Heart right ventricle (tissue), 16 donors: ENCODE measurements at regions not wholly inside any gene's neighbourhood (a gene's known extent, or its start where the extent isn't known, plus 50 kb on each side); places are given as distances from the start of the nearest gene placed in this dataset.

Experiments used
- ATAC-seq, 8 donors: fragments of 200-7000 bp; cut with Tn5 transposase; one replicate each; pipeline ENCODE4 v1.9.1; 2020; ENCODE audit warnings: mild to moderate bottlenecking in 8 of 8, moderate library complexity in 8 of 8, moderate number of reproducible peaks in 1 of 8
- DNase-seq, 2 donors: peaks; one replicate each; pipeline ENCODE4 v3.0.0-alpha.2; 2020
- H3K27ac ChIP-seq, 10 donors: fragments of 200-600 bp; sonication (generic) in 2 of 10; one replicate each; pipeline versions ENCODE4 v1.5.0 to v1.8.0; 2020 to 2022; ENCODE audit warnings: mild to moderate bottlenecking in 3 of 10
- H3K27me3 ChIP-seq, 7 donors: fragments of 200-600 bp; one replicate each; pipeline ENCODE4 v1.8.0; 2021 to 2022; ENCODE audit warnings: mild to moderate bottlenecking in 2 of 7
- H3K36me3 ChIP-seq, 9 donors: fragments of 200-600 bp; sonication (generic) in 1 of 9; one replicate each; pipeline versions ENCODE4 v1.5.0 to v1.8.0; 2020 to 2022; ENCODE audit warnings: mild to moderate bottlenecking in 2 of 9
- H3K4me1 ChIP-seq, 9 donors: fragments of 200-600 bp; sonication (generic) in 1 of 9; one replicate each; pipeline versions ENCODE4 v1.5.0 to v1.8.0; 2020 to 2022; ENCODE audit warnings: mild to moderate bottlenecking in 4 of 9
- H3K4me3 ChIP-seq, 10 donors: fragments of 200-600 bp; sonication (generic) in 2 of 10; one replicate each; pipeline versions ENCODE4 v1.5.0 to v1.8.0; 2020 to 2022; ENCODE audit warnings: mild to moderate bottlenecking in 7 of 10, moderate library complexity in 2 of 10
- H3K9me3 ChIP-seq, 11 donors: fragments of 200-600 bp in 10 of 11; sonication (generic) in 2 of 11; one replicate each; pipeline versions ENCODE4 v1.5.0 to v1.8.0; 2013 to 2022; ENCODE audit warnings: mild to moderate bottlenecking in 2 of 11, control low read depth in 1 of 11, moderate library complexity in 1 of 11
- CTCF ChIP-seq, 9 donors: fragments of 200-600 bp; sonication (generic) in 2 of 9; IDR thresholded peaks; one replicate each; pipeline versions ENCODE4 v1.5.0 to v1.8.0; 2021 to 2022; ENCODE audit warnings: antibody characterized with exemption in 9 of 9, mild to moderate bottlenecking in 5 of 9, moderate library complexity in 1 of 9
- WGBS, 2 donors: extraction: QIAGEN DNeasy Blood & Tissue Kit; methylation state at CpG; one replicate each; pipeline ENCODE4 v1.1.7; 2013; ENCODE audit warnings: inconsistent platforms in 1 of 2; 5-methylcytosine and 5-hydroxymethylcytosine counted together
- intact Hi-C, 10 donors: fragments of 100-400 bp; cut with DNase I; formaldehyde crosslinking; loops; one replicate each; pipeline versions ENCODE4 v1.11.1 to v1.14.2; 2022
- donor health status: Arrhythmogenic right ventricular cardiomyopathy.
- donor health status: ischemic (EF 13 %, LVEDD 7.1; RV severe dilation, severe dysfunction).
- donor health status: healthy with polysubstance abuse.
- donor health status: DM: no; HTN: yes; CAD: no.
- donor health status: DM: no; HTN: no; CAD: no.
- donor health status: ischemic (EF 25% LVEDD 6.9; RV normal size, moderate dysfunction).
- donor health status: ischemic (EF 25% LVEDD 5.7; RV mildly dilated, moderate dysfunction).
- donor health status: healthy.
- donor health status: DM: yes; HTN: yes; CAD: no.
- donor health status: Ischemic cardiomyopathy.
- donor health status: ischemic (EF 35%, LVEDD 5.7; RV mildly dilated, moderate dysfunction).
- donor health status: nonischemic (EF 11% LVEDD 7.7; RV severe dilation, severe dysfunction).
- donor health status: DM: yes; HTN: yes; CAD: no.
- donor health status: PGD.
- donor health status: ischemic (EF 29% LVEDD 5.4; RV normal size, mild dysfunction).
- donor health status: nonischemic (EF 23%, LVEDD 6.1; RV moderate dilation, normal function).

GRCh38 chr12:30845676-30846075, 80.9 kb upstream of the TSPAN11 start:
- no peaks in the 10 kb centered on the region for H3K4me1 ChIP-seq
- no peak overlapping the region for H3K27ac ChIP-seq
- 74 to 80% methylated on average over 5 of the region's 5 CpGs for WGBS, 2 donors
- ATAC-seq (no peak), DNase-seq (no peak)
- no peak overlapping the region for H3K4me3 ChIP-seq
- TF ChIP-seq CTCF (IDR thresholded peaks at IDR 0.05): no peak
- peaks cover 0 to 5% (median 0%) of the 10 kb centered on the region in 7 donors for H3K27me3 ChIP-seq
- no peaks in the 10 kb centered on the region for H3K36me3 ChIP-seq
- no peaks in the 10 kb centered on the region for H3K9me3 ChIP-seq
- intact Hi-C loops: loop anchor here in 6 of 10 donors (5.0 to 10.0 kb wide), 7 partner anchors 142 to 429 kb away; no protein-coding TSS in a partner anchor

- peaks cover 0 to 12% (median 0%) of the 10 kb centered on the region in 7 donors for H3K27me3 ChIP-seq
- H3K36me3 ChIP-seq: no peaks in the 10 kb centered on the region
- no peak for DNase-seq
- H3K4me1 ChIP-seq: no peaks in the 10 kb centered on the region
- H3K4me3 ChIP-seq: no peak overlapping the region
- intact Hi-C loops: loop anchor here in 4 of 10 donors (10.0 kb wide), 5 partner anchors 212 to 432 kb away; no protein-coding TSS in a partner anchor
- no peaks in the 10 kb centered on the region for H3K9me3 ChIP-seq
- no peak for ATAC-seq
- no peak for TF ChIP-seq CTCF (IDR thresholded peaks at IDR 0.05)
- WGBS, 2 donors: 69 to 92% methylated on average over 3 of the region's 3 CpGs
- no peak overlapping the region for H3K27ac ChIP-seq
Measured at GRCh38 chr12:30843211-30843610, 83.3 kb upstream of the TSPAN11 start.

GRCh38 chr12:30840715-30841114, 85.8 kb upstream of the TSPAN11 start:
- H3K4me1 ChIP-seq: no peaks in the 10 kb centered on the region
- intact Hi-C loops: loop anchor here in 4 of 10 donors (10.0 kb wide), 5 partner anchors 214 to 434 kb away; no protein-coding TSS in a partner anchor
- TF ChIP-seq CTCF (IDR thresholded peaks at IDR 0.05): no peak
- H3K27ac ChIP-seq: no peak overlapping the region
- no peaks in the 10 kb centered on the region for H3K9me3 ChIP-seq
- no peaks in the 10 kb centered on the region for H3K36me3 ChIP-seq
- DNase-seq (no peak), ATAC-seq (no peak)
- 83 to 90% methylated on average over 3 of the region's 3 CpGs for WGBS, 2 donors
- peaks cover 0 to 33% (median 12%) of the 10 kb centered on the region in 7 donors for H3K27me3 ChIP-seq
- H3K4me3 ChIP-seq: no peak overlapping the region

- no peak for TF ChIP-seq CTCF (IDR thresholded peaks at IDR 0.05)
- intact Hi-C loops: loop anchor here in 4 of 10 donors (10.0 kb wide), 5 partner anchors 215 to 435 kb away; no protein-coding TSS in a partner anchor
- peaks cover 0 to 43% (median 12%) of the 10 kb centered on the region in 7 donors for H3K27me3 ChIP-seq
Measured at GRCh38 chr12:30839643-30840220, 85.0 kb upstream of the CAPRIN2 start.

More at GRCh38 chr12:30839643-30840220, 85.0 kb upstream of the CAPRIN2 start:
- H3K4me1 ChIP-seq: no peaks in the 10 kb centered on the region
- H3K9me3 ChIP-seq: no peaks in the 10 kb centered on the region
- no peak overlapping the region for H3K4me3 ChIP-seq
- DNase-seq (no peak), ATAC-seq (no peak)
- H3K36me3 ChIP-seq: no peaks in the 10 kb centered on the region
- 74 to 80% methylated on average over 7 of the region's 7 CpGs for WGBS, 2 donors
- H3K27ac ChIP-seq: no peak overlapping the region
